Activated B cell treated with CpG ODN at 0.5 μM for 24 hours (primary cell): ENCODE measurements at regions not wholly inside any gene's neighbourhood (a gene's known extent, or its start where the extent isn't known, plus 50 kb on each side); places are given as distances from the start of the nearest gene placed in this dataset.

Experiments used
- ATAC-seq: fragments of 200-7000 bp; cut with Tn5 transposase; one replicate; pipeline ENCODE4 v1.10.0; 2021; ENCODE audit warnings: low read depth, mild to moderate bottlenecking, moderate library complexity
- CTCF ChIA-PET: fragments of 350-600 bp; sonication (Branson Sonifier 250); formaldehyde crosslinking; loops from one replicate; lab custom pipeline; 2021; ENCODE audit warnings: antibody characterized with exemption; lab: Charles Lee
- POLR2A ChIA-PET: fragments of 350-600 bp; sonication (Branson Sonifier 250); formaldehyde crosslinking; loops from one replicate; lab custom pipeline; 2021; ENCODE audit warnings: antibody characterized with exemption; lab: Charles Lee
- DNase-seq: peaks from one replicate; pipeline ENCODE4 v3.0.0; 2022
- H3K27ac Mint-ChIP-seq: one replicate; pipeline ENCODE4 v1.8.0; 2020; ENCODE audit warnings: mixed read lengths
- H3K27me3 Mint-ChIP-seq: one replicate; pipeline ENCODE4 v1.8.0; 2021; ENCODE audit warnings: mixed read lengths
- H3K36me3 Mint-ChIP-seq: one replicate; pipeline ENCODE4 v1.8.0; 2021; ENCODE audit warnings: low read depth, mixed read lengths
- H3K4me1 Mint-ChIP-seq: one replicate; pipeline ENCODE4 v1.8.0; 2021; ENCODE audit warnings: mixed read lengths
- H3K4me3 Mint-ChIP-seq: one replicate; pipeline ENCODE4 v1.8.0; 2020; ENCODE audit warnings: mild to moderate bottlenecking, mixed read lengths
- H3K9me3 Mint-ChIP-seq: one replicate; pipeline ENCODE4 v1.8.0; 2020; ENCODE audit warnings: mixed read lengths
- intact Hi-C: fragments of 100-400 bp; cut with micrococcal nuclease; formaldehyde crosslinking; loops from one replicate; pipeline ENCODE4 v1.15.1; 2024
- TF ChIP-seq, protein P1 (sequence below): fragments of 200-600 bp; IDR thresholded peaks from one replicate; pipeline ENCODE4 v1.8.0; 2022; ENCODE audit warnings: antibody characterized with exemption, mild to moderate bottlenecking

DNA sequence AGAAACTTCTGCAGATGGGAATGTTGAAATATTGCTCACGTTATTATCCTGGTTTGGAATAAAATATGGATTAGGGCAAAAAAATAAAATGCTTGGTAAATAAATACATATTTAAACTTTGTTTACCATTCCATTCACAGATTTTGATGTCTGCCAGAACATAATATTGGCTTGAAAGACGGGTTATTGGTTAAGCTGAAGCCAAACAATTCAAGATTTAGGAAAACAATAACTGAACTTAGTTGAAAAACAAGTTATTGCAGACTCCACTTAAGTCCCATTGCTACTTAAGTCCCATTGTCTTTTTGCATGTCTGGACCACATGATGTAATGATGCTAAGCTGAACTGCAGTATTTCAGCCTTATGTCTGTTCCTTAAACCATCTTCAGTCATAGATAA lies 722.5 kb downstream of the FAT4 start:
- TF ChIP-seq, protein P1, sequence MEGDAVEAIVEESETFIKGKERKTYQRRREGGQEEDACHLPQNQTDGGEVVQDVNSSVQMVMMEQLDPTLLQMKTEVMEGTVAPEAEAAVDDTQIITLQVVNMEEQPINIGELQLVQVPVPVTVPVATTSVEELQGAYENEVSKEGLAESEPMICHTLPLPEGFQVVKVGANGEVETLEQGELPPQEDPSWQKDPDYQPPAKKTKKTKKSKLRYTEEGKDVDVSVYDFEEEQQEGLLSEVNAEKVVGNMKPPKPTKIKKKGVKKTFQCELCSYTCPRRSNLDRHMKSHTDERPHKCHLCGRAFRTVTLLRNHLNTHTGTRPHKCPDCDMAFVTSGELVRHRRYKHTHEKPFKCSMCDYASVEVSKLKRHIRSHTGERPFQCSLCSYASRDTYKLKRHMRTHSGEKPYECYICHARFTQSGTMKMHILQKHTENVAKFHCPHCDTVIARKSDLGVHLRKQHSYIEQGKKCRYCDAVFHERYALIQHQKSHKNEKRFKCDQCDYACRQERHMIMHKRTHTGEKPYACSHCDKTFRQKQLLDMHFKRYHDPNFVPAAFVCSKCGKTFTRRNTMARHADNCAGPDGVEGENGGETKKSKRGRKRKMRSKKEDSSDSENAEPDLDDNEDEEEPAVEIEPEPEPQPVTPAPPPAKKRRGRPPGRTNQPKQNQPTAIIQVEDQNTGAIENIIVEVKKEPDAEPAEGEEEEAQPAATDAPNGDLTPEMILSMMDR = no peak
- DNase-seq (no peak), ATAC-seq (no peak)
- no peaks in the 10 kb centered on the region for H3K4me1 Mint-ChIP-seq
- no peak overlapping the region for H3K27ac Mint-ChIP-seq
- H3K27me3 Mint-ChIP-seq = no peaks in the 10 kb centered on the region
- H3K4me3 Mint-ChIP-seq = no peak overlapping the region
- peaks cover 4% of the 10 kb centered on the region for H3K9me3 Mint-ChIP-seq
- ChIA-PET POLR2A (no interaction called here), CTCF (no interaction called here)
- intact Hi-C loops = no loop called here
- no peaks in the 10 kb centered on the region for H3K36me3 Mint-ChIP-seq

DNA sequence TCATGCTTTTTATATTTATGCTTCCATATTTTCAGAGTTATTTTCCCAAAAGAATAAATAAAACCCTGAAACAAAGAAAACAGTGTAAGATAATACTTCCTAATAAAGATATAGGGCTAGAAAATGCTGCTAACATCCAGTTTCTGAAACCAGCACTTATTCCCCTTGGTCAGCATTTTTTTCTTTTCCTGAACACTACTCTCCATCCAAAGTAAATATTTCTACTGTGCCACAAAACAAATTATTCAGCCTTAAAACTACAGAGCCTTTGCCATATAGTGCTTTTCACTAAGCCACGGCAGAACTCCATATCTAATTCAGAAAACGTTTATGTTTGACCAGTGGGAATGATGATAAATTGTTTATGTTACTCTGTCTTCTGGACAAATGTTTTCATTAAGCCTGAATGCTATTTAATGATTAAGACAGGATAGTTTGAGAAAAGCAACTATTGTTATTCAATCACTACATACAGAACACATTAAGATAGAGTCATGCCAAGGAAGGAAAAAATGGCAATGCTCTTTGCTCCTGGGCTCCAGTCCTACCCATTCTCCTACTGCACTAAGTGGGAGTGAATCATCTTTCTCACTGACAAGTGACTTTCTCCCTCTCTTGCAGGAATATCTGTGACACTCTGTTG lies 723.9 kb downstream of the FAT4 start:
- Mint-ChIP-seq H3K36me3 (no peaks in the 10 kb centered on the region), H3K27ac (no peak overlapping the region), H3K27me3 (no peaks in the 10 kb centered on the region), H3K4me1 (no peaks in the 10 kb centered on the region), H3K9me3 (peaks cover 4% of the 10 kb centered on the region), H3K4me3 (no peak overlapping the region)
- intact Hi-C loops = no loop called here
- TF ChIP-seq, protein P1 = no peak
- CTCF ChIA-PET = no interaction called here
- ATAC-seq (no peak), DNase-seq (no peak)
- POLR2A ChIA-PET = no interaction called here

DNA sequence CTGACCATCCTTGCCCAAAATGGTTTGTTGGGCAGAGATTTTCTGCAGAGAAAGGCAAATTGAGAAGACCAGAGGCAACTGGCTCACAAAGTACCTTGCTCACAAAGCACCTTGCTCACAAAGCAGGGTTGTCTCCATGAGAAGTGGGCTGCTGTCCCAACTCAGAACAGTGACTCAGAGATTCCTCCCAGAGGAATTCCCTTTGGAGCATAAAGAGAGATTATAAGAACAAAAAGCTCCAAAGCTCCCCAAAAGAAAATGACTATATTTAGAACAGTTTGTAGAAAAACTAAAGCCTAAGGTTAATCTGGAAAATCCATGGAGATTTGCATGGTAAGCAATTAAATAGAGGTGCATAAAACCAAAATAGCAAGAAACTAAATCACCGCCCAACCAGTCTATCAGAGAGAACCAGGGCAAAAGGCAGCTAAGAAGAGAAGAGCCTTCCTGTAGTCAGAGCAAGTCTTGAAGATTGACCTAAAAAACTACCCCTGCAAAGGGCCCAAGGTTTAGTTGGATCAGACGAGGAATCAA lies 731.4 kb downstream of the FAT4 start:
- H3K27ac Mint-ChIP-seq = no peak overlapping the region
- POLR2A ChIA-PET = no interaction called here
- ATAC-seq (no peak), DNase-seq (no peak)
- CTCF ChIA-PET = no interaction called here
- H3K4me1 Mint-ChIP-seq = no peaks in the 10 kb centered on the region
- H3K4me3 Mint-ChIP-seq = no peak overlapping the region
- intact Hi-C loops = no loop called here
- no peaks in the 10 kb centered on the region for H3K27me3 Mint-ChIP-seq
- H3K36me3 Mint-ChIP-seq = no peaks in the 10 kb centered on the region
- TF ChIP-seq, protein P1 = no peak
- peaks cover 3% of the 10 kb centered on the region for H3K9me3 Mint-ChIP-seq

DNA sequence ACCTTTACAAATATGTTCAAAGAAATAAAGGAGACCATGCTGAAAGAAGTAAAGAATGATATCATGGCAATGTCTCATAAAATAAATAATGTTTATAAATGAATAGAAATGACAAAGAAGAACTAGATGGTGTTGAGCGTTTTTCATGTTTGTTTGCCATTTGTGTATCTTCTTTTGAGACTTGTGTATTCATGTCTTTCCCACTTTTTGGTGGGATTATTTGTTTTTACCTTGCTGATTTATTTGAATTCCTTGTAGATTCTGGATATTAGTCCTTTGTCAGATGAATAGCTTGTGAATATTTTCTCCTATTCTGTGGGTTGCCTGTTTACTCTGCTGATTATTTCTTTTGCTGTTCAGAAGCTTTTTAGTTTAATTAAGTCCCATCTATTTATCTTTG lies 732.4 kb downstream of the FAT4 start:
- POLR2A ChIA-PET = no interaction called here
- CTCF ChIA-PET = no interaction called here
- no peak overlapping the region for H3K27ac Mint-ChIP-seq
- no peaks in the 10 kb centered on the region for H3K27me3 Mint-ChIP-seq
- peaks cover 3% of the 10 kb centered on the region for H3K9me3 Mint-ChIP-seq
- no peaks in the 10 kb centered on the region for H3K4me1 Mint-ChIP-seq
- H3K4me3 Mint-ChIP-seq = no peak overlapping the region
- H3K36me3 Mint-ChIP-seq = no peaks in the 10 kb centered on the region
- DNase-seq (no peak), ATAC-seq (no peak)
- intact Hi-C loops = no loop called here
- TF ChIP-seq, protein P1 = no peak

DNA sequence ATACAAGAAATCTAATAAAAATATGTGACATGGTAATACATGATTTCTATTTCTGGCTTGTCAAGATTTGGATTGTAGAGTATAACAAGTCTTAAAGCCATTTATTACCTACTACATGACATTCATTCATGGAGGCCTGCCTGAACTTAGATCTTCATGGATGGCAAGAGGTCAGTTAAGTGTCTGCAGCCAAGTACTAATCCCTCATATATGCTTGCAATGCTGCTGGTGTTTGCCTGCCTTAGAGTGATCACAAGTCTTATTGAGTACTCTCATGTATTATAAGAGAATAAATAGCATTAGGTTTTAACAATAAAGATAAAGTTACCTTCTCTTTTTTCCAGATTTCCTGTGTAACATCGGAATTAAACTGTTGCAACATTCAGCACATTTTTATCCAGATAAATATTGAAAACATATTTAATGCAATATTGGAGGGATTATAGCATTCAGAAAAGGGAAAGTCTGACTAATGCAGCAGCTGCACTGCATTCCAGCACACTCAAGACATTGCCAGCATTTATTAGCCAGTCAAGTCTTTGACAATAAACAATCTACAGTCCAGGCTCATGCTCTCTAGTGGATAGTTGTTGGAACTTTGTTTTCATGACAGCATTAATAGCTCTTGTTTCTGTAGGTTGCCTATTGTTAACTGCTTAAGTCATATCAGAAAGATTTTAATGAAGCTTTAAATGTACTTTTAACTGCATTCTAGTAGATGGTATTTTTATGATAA lies 737.1 kb downstream of the FAT4 start:
- no peak for ATAC-seq
- Mint-ChIP-seq H3K4me1 (no peaks in the 10 kb centered on the region), H3K36me3 (no peaks in the 10 kb centered on the region), H3K27me3 (no peaks in the 10 kb centered on the region), H3K9me3 (peaks cover under 1% of the 10 kb centered on the region), H3K4me3 (no peak overlapping the region), H3K27ac (no peak overlapping the region)
- no peak for DNase-seq
- TF ChIP-seq, protein P1 = no peak
- POLR2A ChIA-PET = no interaction called here
- intact Hi-C loops = no loop called here
- CTCF ChIA-PET = no interaction called here
